K562 (cell line): ENCODE measurements at regions not wholly inside any gene's neighbourhood (a gene's known extent, or its start where the extent isn't known, plus 50 kb on each side); places are given as distances from the start of the nearest gene placed in this dataset.

Experiments
- ATAC-seq: fragments of 200-7000 bp; cut with Tn5 transposase; 3 replicates; pipeline ENCODE4 v1.9.1; 2020; ENCODE audit warnings: moderate library complexity
- BruUV-seq: library from RNA; stranded (reverse); fragments of 400-500 nt; replicated peaks from 2 replicates; lab custom pipeline; 2021; lab: Mats Ljungman, UMichigan
- CTCF ChIA-PET: fragments of 300-600 bp; formaldehyde crosslinking; extraction: SDS; loops from one replicate; lab custom pipeline; 2021; ENCODE audit warnings: low intra/inter-chr PET ratio; lab: Yijun Ruan, JAX
- POLR2A ChIA-PET: fragments of 300-600, 350-650 bp; sonication (Branson Sonifier 250); formaldehyde crosslinking; extraction: SDS; loops from one replicate; lab custom pipeline; 2021; ENCODE audit warnings: antibody characterized with exemption, inconsistent platforms; lab: Yijun Ruan, JAX
- DNase-seq, 4 experiments: peaks; one replicate each; pipeline versions ENCODE4 v3.0.0 to v3.0.0-alpha.2; 2011 to 2018; ENCODE audit warnings: low spot score in 3 of 4, mixed read lengths in 3 of 4; ENCODE audit errors: extremely low read depth in 1 of 4
- FAIRE-seq: peaks from 2 replicates; lab custom pipeline; 2011; peaks lifted over from hg19 to GRCh38; lab: Jason Lieb, UNC
- H2AFZ ChIP-seq: 2 replicates; pipeline ENCODE4 v1.6.0; 2011; ENCODE audit warnings: low read depth, low read length, control low read depth, inconsistent platforms
- H3K27ac ChIP-seq: fragments of 200-600 bp; 3 replicates; pipeline ENCODE4 v1.8.0; 2011; ENCODE audit warnings: low read depth, mild to moderate bottlenecking, control low read depth, inconsistent platforms, low read length, moderate library complexity, mixed read lengths; ENCODE audit errors: extremely low read depth
- H3K27me3 ChIP-seq, 2 experiments: fragments of 300-600 bp in 1 of 2; 2 replicates in 1 of 2; 3 replicates in 1 of 2; pipeline versions ENCODE4 v1.6.0 to v1.8.0; 2011; ENCODE audit warnings: inconsistent platforms in 2 of 2, low read length in 2 of 2, mild to moderate bottlenecking in 1 of 2, mixed read lengths in 1 of 2, moderate library complexity in 1 of 2; ENCODE audit not compliant: control insufficient read depth in 2 of 2, insufficient read depth in 2 of 2
- H3K36me3 ChIP-seq: fragments of 300-600 bp; 3 replicates; pipeline ENCODE4 v1.8.0; 2011; ENCODE audit warnings: mild to moderate bottlenecking, low read length, inconsistent platforms; ENCODE audit not compliant: control insufficient read depth, insufficient read depth
- H3K4me1 ChIP-seq, 2 experiments: fragments of 200-600 bp in 1 of 2; replicated peaks in 1 of 2; 2 replicates in 1 of 2; 3 replicates in 1 of 2; pipeline versions ENCODE4 v1.5.1 to v1.8.0; 2011; ENCODE audit warnings: inconsistent platforms in 2 of 2, low read length in 2 of 2, mild to moderate bottlenecking in 1 of 2, mixed read lengths in 1 of 2, moderate library complexity in 1 of 2; ENCODE audit not compliant: control insufficient read depth in 2 of 2, insufficient read depth in 2 of 2
- H3K4me2 ChIP-seq: 2 replicates; pipeline ENCODE4 v1.6.1; 2011; ENCODE audit warnings: low read length, control low read depth, inconsistent platforms, mixed read lengths; ENCODE audit not compliant: insufficient read depth
- H3K4me3 ChIP-seq: fragments of 200-600 bp; sonication (generic), shearing (Covaris generic); 2 replicates; pipeline ENCODE4 v1.5.1; 2016; ENCODE audit warnings: control low read depth, inconsistent platforms
- H3K79me2 ChIP-seq: fragments of 200-600 bp; 3 replicates; pipeline ENCODE4 v1.8.0; 2011; ENCODE audit warnings: low read length, inconsistent platforms; ENCODE audit not compliant: control insufficient read depth, insufficient read depth
- H3K9ac ChIP-seq, 2 experiments: 2 replicates each; pipeline versions ENCODE4 v1.6.0 to v1.6.1; 2011; ENCODE audit warnings: low read depth in 2 of 2, low read length in 2 of 2, control low read depth in 1 of 2, inconsistent platforms in 1 of 2, mild to moderate bottlenecking in 1 of 2, mixed read lengths in 1 of 2; ENCODE audit not compliant: insufficient read depth in 1 of 2
- H3K9me1 ChIP-seq: one replicate; pipeline ENCODE4 v1.6.0; 2011; ENCODE audit warnings: inconsistent platforms, mild to moderate bottlenecking, low read length, moderate library complexity; ENCODE audit not compliant: control insufficient read depth, insufficient read depth
- H3K9me3 ChIP-seq: replicated peaks from 2 replicates; pipeline ENCODE4 v1.5.1; 2011; ENCODE audit warnings: low read depth, low read length, inconsistent platforms; ENCODE audit not compliant: control insufficient read depth, insufficient read depth
- H4K20me1 ChIP-seq: replicated peaks from 2 replicates; pipeline ENCODE4 v1.6.1; 2011; ENCODE audit warnings: low read length, inconsistent platforms, mixed read lengths; ENCODE audit not compliant: control insufficient read depth, insufficient read depth
- ILF3 ChIP-seq: fragments of 450-650 bp; IDR thresholded peaks from 2 replicates; pipeline ENCODE4 v1.6.1; 2018; ENCODE audit warnings: antibody characterized with exemption, mild to moderate bottlenecking, moderate library complexity, borderline replicate concordance
- JUNB ChIP-seq: fragments of 450-650 bp; formaldehyde crosslinking; conservative IDR thresholded peaks from 2 replicates; pipeline ENCODE4 v1.4.0; 2020; ENCODE audit warnings: mild to moderate bottlenecking
- STAT5A ChIP-seq: IDR thresholded peaks from 2 replicates; pipeline ENCODE4 v1.6.1; 2012; ENCODE audit warnings: low read length, inconsistent platforms, borderline replicate concordance
- in situ Hi-C: fragments of 300-500 bp; cut with MboI; formaldehyde crosslinking; loops from 4 replicates; pipeline ENCODE4 v1.15.0; 2018; ENCODE audit warnings: inconsistent platforms, mixed read lengths
- intact Hi-C: fragments of 100-400 bp; cut with micrococcal nuclease; formaldehyde crosslinking; loops from 2 replicates; pipeline ENCODE4 v1.14.2; 2022
- TF ChIP-seq, protein P1 (sequence below): IDR thresholded peaks from 2 replicates; pipeline ENCODE4 v1.6.1; 2016; ENCODE audit warnings: missing genetic modification characterization, missing compliant biosample characterization

DNA sequence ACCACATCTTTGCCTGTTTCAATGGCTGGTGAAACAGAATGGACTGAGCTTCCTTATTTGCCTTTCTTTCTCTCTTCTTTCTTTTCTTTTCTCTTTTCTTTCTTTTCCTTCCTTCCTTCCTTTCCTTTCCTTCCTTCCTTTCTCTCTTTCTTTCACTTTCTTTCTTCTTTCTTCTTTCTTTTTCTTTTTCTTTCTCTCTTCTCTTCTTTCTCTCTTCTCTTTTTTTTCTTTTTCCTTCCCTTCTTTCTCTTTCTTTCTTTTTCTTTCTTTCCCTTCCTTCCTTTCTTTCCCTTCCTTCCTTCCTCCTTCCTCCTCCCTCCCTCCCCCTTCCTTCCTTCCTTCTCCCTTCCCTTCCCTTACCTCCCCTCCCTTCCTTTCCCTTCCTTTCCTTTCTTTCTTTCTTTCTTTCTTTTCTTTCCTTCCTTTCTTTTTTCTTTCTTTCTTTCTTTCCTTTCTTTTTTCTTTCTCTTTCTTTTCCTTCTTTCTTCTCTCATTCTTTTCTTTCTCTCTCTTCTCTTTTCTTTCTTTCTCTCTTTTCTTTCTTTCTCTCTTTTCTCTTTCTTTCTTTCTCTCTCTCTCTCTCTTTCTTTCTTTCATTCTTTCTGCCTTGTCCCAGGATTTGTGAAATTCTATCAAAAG lies 50.1 kb upstream of the MCTP1 start:
- in situ Hi-C loops = no loop called here
- Histone ChIP-seq H3K4me2 (no peak overlapping the region), H3K36me3 (no peaks in the 10 kb centered on the region), H3K9me1 (no peaks in the 10 kb centered on the region), H3K4me1 (no peaks in the 10 kb centered on the region), H3K27ac (no peak overlapping the region), H4K20me1 (no peaks in the 10 kb centered on the region)
- no peak for ATAC-seq
- CTCF ChIA-PET = no interaction called here
- no TSS peak for BruUV-seq
- no peak for TF ChIP-seq ILF3
- TF ChIP-seq, protein P1, sequence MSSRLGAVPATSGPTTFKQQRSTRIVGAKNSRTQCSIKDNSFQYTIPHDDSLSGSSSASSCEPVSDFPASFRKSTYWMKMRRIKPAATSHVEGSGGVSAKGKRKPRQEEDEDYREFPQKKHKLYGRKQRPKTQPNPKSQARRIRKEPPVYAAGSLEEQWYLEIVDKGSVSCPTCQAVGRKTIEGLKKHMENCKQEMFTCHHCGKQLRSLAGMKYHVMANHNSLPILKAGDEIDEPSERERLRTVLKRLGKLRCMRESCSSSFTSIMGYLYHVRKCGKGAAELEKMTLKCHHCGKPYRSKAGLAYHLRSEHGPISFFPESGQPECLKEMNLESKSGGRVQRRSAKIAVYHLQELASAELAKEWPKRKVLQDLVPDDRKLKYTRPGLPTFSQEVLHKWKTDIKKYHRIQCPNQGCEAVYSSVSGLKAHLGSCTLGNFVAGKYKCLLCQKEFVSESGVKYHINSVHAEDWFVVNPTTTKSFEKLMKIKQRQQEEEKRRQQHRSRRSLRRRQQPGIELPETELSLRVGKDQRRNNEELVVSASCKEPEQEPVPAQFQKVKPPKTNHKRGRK (tag) = peak; percentile 78
- no peak for TF ChIP-seq JUNB (CRISPR knock-in tag)
- TF ChIP-seq STAT5A = no peak
- TF ChIP-seq, all 486 proteins: peak for 1
- Histone ChIP-seq H3K4me3 (no peak overlapping the region), H3K27me3 (no peaks in the 10 kb centered on the region), H3K9ac (no peak overlapping the region), H3K79me2 (no peaks in the 10 kb centered on the region), H3K9me3 (no peaks in the 10 kb centered on the region), H2AFZ (no peak overlapping the region)
- intact Hi-C loops = no loop called here
- DNase-seq = no peak
- no peak for FAIRE-seq
- POLR2A ChIA-PET = no interaction called here
